Peyer's patch (tissue), 4 donors: ENCODE measurements at regions not wholly inside any gene's neighbourhood (a gene's known extent, or its start where the extent isn't known, plus 50 kb on each side); places are given as distances from the start of the nearest gene placed in this dataset.

Source experiments
- POLR2A ChIP-seq, 2 donors: fragments of 450-650 bp; IDR thresholded peaks; one replicate each; pipeline ENCODE4 v1.5.1; 2017; ENCODE audit warnings: antibody characterized with exemption in 2 of 2, mild to moderate bottlenecking in 2 of 2, moderate library complexity in 2 of 2
- TF ChIP-seq, protein P1 (sequence below), 6 experiments: fragments of 450-650 bp in 4 of 6; fragments of 200-600 bp in 2 of 6; sonication (generic) in 1 of 6; IDR thresholded peaks; one replicate each; pipeline ENCODE4 v1.5.1; 2017 to 2019; ENCODE audit warnings: antibody characterized with exemption in 6 of 6, mild to moderate bottlenecking in 3 of 6, moderate library complexity in 1 of 6

- TF ChIP-seq, protein P1, sequence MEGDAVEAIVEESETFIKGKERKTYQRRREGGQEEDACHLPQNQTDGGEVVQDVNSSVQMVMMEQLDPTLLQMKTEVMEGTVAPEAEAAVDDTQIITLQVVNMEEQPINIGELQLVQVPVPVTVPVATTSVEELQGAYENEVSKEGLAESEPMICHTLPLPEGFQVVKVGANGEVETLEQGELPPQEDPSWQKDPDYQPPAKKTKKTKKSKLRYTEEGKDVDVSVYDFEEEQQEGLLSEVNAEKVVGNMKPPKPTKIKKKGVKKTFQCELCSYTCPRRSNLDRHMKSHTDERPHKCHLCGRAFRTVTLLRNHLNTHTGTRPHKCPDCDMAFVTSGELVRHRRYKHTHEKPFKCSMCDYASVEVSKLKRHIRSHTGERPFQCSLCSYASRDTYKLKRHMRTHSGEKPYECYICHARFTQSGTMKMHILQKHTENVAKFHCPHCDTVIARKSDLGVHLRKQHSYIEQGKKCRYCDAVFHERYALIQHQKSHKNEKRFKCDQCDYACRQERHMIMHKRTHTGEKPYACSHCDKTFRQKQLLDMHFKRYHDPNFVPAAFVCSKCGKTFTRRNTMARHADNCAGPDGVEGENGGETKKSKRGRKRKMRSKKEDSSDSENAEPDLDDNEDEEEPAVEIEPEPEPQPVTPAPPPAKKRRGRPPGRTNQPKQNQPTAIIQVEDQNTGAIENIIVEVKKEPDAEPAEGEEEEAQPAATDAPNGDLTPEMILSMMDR (IDR thresholded peaks at IDR 0.05), result no peak
- no peak for TF ChIP-seq POLR2A (IDR thresholded peaks at IDR 0.05)
Observed at GRCh38 chr6:99022039-99022609, 74.4 kb upstream of the FBXL4 start.
